K562 (cell line): ENCODE measurements at regions not wholly inside any gene's neighbourhood (a gene's known extent, or its start where the extent isn't known, plus 50 kb on each side); places are given as distances from the start of the nearest gene placed in this dataset.

ENCODE experiments used
- CTBP1 ChIP-seq: fragments of 450-650 bp; IDR thresholded peaks from 2 replicates; pipeline ENCODE4 v1.6.1; 2016; ENCODE audit warnings: borderline replicate concordance
- POLR2G ChIP-seq: fragments of 200-400 bp; formaldehyde crosslinking; IDR thresholded peaks from 2 replicates; pipeline ENCODE4 v1.6.1; 2017; ENCODE audit warnings: low read depth, mild to moderate bottlenecking, antibody characterized with exemption, low read length, moderate library complexity
- RCOR1 ChIP-seq, 2 experiments: IDR thresholded peaks; 2 replicates each; pipeline ENCODE4 v1.6.1; 2012; ENCODE audit warnings: low read depth in 2 of 2, low read length in 2 of 2, borderline replicate concordance in 1 of 2, improper control_type of control experiment in 1 of 2
- SP1 ChIP-seq: sonication (generic); formaldehyde crosslinking; IDR thresholded peaks from 2 replicates; pipeline ENCODE4 v1.8.1; 2022; ENCODE audit warnings: mild to moderate bottlenecking, missing genetic modification reagents
- YY1 ChIP-seq, 3 experiments: IDR thresholded peaks; 2 replicates each; pipeline ENCODE4 v1.6.1; 2011; ENCODE audit warnings: low read length in 2 of 3, mild to moderate bottlenecking in 2 of 3, moderate library complexity in 2 of 3, borderline replicate concordance in 1 of 3, control low read depth in 1 of 3, low read depth in 1 of 3; ENCODE audit not compliant: insufficient read depth in 3 of 3, insufficient replicate concordance in 2 of 3, control insufficient read depth in 1 of 3, insufficient read length in 1 of 3; ENCODE audit errors: extremely low read depth in 1 of 3
- ZFX ChIP-seq: sonication (generic); formaldehyde crosslinking; IDR thresholded peaks from 2 replicates; pipeline ENCODE4 v1.8.0; 2022; ENCODE audit warnings: mild to moderate bottlenecking, missing genetic modification reagents, moderate library complexity
- TF ChIP-seq, protein P1 (sequence below): sonication (generic); formaldehyde crosslinking; IDR thresholded peaks from 2 replicates; pipeline ENCODE4 v1.8.0; 2022; ENCODE audit warnings: mild to moderate bottlenecking, missing genetic modification reagents

DNA sequence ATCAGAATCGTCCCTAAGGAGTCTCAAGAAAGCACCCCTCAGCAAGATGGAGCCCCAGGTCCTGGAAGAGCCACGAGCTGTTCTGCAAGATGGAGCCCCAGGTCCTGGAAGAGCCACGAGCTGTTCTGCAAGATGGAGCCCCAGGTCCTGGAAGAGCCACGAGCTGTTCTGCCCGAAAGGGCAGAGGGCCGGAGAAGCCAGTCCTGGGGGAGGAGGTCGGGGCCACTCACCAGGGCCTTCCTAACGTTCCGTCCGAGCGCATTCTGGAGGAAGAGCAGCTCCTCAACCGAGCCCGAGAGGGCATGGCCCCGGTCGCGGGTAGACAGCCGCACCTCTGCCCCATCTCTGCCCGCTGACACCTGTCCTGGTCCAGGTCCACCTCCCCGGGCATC is 170.8 kb downstream of the BRD1 start (continued):
- TF ChIP-seq, protein P1, sequence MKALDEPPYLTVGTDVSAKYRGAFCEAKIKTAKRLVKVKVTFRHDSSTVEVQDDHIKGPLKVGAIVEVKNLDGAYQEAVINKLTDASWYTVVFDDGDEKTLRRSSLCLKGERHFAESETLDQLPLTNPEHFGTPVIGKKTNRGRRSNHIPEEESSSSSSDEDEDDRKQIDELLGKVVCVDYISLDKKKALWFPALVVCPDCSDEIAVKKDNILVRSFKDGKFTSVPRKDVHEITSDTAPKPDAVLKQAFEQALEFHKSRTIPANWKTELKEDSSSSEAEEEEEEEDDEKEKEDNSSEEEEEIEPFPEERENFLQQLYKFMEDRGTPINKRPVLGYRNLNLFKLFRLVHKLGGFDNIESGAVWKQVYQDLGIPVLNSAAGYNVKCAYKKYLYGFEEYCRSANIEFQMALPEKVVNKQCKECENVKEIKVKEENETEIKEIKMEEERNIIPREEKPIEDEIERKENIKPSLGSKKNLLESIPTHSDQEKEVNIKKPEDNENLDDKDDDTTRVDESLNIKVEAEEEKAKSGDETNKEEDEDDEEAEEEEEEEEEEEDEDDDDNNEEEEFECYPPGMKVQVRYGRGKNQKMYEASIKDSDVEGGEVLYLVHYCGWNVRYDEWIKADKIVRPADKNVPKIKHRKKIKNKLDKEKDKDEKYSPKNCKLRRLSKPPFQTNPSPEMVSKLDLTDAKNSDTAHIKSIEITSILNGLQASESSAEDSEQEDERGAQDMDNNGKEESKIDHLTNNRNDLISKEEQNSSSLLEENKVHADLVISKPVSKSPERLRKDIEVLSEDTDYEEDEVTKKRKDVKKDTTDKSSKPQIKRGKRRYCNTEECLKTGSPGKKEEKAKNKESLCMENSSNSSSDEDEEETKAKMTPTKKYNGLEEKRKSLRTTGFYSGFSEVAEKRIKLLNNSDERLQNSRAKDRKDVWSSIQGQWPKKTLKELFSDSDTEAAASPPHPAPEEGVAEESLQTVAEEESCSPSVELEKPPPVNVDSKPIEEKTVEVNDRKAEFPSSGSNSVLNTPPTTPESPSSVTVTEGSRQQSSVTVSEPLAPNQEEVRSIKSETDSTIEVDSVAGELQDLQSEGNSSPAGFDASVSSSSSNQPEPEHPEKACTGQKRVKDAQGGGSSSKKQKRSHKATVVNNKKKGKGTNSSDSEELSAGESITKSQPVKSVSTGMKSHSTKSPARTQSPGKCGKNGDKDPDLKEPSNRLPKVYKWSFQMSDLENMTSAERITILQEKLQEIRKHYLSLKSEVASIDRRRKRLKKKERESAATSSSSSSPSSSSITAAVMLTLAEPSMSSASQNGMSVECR (CRISPR knock-in tag) = peak; percentile 46; the same call in 1 of the 2 replicates
- TF ChIP-seq SP1 (0 out of 2 replicates have a peak, but pooled peaks have one; percentile 5), RCOR1 (IDR thresholded peaks at IDR 0.05; ENCODE audit: borderline replicate concordance in 1 of 2, low read depth in 2 of 2, low read length in 2 of 2) (peak in 1 of 2 experiments; percentile 50; a peak in 1 of 4 replicates), CTBP1 (peak; percentile 92), YY1 (IDR thresholded peaks at IDR 0.05; ENCODE audit: borderline replicate concordance in 1 of 3, control insufficient read depth in 1 of 3, extremely low read depth in 1 of 3, insufficient read depth in 3 of 3, insufficient read length in 1 of 3, insufficient replicate concordance in 2 of 3, low read depth in 1 of 3, low read length in 2 of 3) (peak; percentile 41 to 91 (median 86)), ZFX (peak; percentile 71), POLR2G (peak; percentile 63)
